HG02884 (cell line): ENCODE measurements at regions not wholly inside any gene's neighbourhood (a gene's known extent, or its start where the extent isn't known, plus 50 kb on each side); places are given as distances from the start of the nearest gene placed in this dataset.

ENCODE experiments used
- ATAC-seq: cut with Tn5 transposase; IDR thresholded peaks from one replicate; pipeline ENCODE4 v1.9.1; 2021; ENCODE audit warnings: mild to moderate bottlenecking, moderate library complexity; ENCODE audit not compliant: unreplicated experiment

DNA sequence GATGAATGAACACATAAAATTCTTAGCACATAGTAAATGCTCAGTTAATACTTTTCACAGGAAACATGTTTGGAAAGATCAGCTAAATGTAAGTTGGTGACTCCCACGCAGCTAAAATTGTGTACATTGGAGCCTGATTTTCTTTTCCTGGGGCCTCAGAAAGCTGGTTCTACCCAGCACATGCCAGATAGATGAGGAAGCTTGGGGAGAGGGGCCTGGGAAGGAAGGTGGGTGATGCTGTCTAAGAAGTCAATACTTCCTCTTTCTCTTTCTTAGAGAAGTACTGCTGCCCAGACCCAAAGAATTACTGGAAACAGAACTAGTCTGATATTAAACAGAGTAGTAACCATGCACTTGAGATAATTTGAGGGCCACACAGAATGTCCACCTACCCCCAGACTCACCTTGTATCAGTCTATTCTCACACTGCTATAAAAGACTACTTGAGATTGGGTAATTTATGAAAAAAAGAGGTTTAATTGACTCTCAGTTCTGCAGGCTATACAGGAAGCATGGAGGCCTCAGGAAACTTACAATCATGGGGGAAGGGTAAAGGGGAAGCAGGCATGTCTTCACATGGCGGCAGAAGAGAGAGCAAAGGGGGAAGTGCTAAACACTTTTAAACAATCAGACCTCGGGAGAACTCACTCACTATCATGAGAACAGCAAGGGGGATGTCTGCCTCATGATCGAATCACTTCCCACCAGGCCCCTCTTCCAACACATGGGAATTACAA lies 123.3 kb upstream of the MED13L start:
- no peak for ATAC-seq

DNA sequence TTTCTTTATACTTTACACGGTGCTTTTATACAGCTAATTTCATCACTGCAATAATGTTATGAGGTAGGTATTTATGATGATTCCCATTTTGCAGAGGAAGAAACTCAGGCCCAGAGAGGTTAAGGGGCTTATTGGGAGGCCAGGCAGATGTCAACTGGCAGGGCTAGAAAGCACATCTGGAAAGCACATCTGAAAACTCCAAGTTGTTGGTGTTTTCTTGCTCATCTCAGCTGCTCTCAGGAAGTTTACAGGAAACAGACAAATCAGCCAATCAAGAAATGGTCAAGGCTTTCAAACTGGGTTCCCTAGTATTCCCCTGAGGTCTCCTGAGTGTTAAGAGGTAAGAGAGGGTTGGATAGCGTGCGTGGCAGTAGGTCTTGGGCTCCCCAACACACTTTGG lies 124.1 kb upstream of the MED13L start:
- no peak for ATAC-seq

DNA sequence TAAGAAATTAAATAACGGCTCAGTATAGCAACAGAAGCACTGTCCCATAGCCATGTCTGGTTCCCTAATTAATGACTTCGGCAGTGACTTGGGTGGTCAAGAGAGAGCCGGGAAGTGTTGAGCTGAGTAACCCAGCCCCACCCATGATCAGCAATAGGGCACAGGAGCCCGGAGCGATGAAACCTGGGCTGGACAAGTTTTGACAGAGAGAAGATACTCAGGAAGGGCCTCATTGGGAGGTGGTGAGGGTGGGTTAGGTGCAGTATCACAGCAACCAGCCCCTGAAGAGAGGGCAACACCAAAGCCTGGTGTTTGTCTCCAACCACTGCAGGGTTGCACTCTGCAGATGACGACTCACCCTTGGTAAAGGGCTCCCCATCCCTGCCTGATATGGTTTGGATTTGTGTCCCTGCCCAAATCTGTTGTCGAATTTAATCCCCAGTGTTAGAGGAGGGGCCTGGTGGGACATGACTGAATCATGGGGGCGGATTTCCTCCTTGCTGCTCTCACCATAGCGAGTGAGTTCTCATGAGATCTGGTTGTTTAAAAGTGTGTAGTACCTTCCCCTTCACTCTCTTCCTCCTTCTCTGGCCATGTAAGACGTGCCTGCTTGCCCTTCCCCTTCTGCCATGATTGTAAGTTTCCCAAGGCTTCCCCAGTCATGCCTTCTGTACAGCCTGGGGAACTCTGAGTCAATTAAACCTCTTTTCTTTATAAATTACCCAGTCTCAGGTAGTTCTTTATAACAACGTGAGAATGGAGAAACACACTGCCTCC lies 124.9 kb upstream of the MED13L start:
- no peak for ATAC-seq

DNA sequence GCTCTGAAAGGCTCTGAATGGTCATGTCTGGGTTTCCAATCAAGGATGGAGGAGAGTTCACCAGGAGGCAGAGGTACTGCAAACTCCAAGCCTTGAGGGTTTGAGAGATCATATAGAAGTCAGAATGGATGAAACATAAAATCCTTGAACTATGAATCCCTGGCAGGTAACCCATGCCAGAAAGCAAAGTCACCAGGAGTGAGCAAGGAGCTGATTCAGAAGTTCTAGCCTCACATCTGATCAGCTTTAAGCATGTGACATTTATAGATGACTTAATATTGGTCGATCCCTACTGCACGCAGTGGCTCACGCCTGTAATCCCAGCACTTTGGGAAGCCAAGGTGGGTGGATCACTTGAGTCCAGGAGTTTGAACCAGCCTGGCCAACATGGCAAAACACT lies 126.1 kb upstream of the MED13L start:
- no peak for ATAC-seq

DNA sequence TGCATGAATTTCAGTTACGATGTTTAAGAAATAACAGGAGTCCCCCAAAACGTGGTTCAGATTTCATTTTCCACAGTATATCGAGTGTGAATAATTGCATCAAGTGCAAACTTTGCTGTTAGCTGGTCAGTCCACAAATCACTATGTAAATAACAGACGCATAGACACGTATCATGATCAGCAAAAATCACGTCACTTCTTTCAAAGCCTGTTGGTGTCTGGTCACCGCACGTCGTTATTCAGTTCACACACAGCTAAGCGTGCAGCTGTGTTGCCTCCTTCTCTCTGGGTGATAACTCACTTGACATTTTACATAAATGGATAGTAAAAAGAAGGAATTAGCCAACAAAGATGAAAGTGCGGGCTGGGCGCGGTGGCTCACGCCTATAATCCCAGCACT lies 126.8 kb upstream of the MED13L start:
- ATAC-seq: no peak

DNA sequence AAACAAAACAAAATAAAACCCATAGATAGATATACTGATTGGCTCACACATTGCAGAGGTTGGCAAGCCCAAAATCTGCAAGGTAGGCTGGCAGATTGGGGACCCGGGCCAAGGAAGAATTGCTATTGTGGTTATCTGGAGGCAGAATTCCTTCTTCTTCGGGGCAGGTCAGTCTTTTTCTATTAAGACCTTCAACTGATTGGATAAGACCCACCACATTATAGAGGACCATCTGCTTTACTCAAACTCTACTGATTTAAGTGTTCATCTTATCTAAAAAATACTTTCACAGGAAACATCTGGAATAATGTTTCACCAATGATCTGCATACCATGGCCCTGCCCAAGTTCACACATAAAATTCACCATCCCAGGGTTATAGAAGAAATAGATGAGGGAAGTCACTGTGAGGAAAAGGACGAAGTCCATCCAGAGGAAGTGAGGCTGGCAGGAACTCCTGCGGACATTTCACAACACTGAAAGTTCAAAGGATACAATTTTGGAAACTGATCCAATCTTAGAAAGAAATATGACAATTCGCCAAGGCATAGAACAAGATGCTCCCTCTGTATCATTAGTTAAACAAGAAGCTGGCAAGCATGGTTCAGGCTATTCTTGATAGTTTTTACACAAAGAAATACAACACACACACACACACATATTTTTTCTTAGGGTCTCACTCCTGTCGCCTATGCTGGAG lies 127.6 kb upstream of the MED13L start:
- no peak for ATAC-seq

DNA sequence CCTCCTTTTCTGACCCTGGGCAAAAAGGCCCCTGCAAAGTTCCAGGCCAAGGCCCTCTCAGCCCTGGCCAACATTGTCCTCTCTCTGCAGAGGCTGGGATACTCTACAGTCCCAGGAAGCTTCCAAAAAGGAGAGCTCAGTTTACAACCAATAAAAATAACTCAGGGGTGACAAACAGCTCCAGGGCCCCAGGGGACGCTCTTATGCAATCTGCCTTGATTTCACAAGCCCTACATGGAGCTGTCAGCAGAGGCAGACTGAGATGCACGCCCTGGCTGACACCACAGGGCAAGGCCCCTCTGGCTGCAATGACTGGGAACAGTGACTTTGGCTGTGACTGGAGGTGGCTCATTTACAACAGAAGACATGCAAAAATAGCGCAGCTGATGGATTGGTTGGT lies 129.0 kb upstream of the MED13L start:
- no peak for ATAC-seq

DNA sequence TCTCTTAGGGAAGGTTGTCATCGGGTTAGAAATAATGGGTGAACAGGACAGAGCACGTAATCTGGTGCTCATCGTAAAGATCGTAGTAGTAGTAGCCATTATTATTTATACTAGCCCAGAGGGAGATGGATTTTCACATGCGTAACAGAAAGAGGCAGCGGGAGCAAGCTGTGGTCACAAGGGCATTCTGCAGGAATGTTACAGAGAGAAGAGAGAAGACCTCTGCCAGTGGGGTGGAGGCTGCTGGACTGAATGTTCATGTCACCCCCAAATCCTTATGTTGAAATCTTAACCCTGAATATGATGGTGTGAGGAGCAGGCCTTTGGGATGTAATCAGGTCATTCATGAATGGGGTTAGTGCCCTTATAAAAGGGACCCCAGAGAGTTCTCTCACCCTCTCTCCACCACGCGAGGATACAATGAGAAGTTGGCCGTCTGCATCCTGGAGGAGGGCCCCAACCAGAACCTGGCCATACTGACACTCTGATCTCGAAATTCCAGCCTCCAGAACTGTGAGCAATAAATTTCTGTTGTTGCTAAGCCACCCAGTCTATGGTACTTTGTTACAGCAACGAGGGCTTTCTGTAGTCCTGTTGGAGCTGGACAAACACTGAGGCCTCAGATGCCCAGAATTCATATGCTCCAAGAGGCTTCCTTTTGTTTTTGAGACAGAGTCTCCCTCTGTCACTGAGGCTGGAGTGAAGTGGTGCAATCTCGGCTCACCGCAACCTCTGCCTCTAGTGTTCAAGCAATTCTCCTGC lies 131.2 kb upstream of the MED13L start:
- ATAC-seq: no peak

DNA sequence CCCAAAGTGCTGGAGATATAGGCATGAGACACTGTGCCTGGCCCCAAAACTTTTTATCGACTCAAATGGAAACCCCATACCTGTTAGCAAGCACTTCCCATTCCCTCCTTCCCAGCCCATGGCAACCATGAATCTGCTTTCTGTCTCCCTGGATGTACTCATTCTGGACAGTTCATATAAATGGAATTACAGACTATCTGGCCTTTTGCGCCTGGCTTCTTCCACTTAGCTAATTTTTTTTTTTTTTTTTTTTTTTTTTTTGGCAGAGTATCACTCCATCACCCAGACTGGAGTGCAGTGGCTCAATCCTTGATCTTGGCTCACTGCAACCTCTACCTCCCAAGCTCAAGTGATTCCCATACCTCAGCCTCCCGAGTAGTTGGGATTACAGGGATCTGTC lies 134.5 kb upstream of the MED13L start:
- ATAC-seq: no peak

DNA sequence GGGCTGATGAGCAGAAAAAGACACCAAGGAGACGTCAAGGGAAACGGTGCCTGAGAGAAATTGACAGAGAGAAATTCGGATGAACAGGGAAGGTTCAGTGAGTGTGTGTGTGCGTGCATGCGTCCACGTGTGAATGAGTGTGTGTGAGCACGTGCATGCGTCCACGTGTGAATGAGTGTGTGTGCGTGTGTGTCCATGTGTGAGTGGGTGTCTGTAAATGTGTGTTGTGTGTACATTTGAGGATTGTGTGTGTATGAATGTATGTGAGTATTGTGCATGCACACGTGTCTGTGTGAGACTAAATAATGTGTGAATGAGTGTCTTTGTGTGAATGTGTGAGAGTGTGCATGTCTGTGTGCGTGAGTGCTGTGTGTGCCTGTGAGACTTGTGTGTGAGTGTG lies 137.4 kb upstream of the MED13L start:
- no peak for ATAC-seq

DNA sequence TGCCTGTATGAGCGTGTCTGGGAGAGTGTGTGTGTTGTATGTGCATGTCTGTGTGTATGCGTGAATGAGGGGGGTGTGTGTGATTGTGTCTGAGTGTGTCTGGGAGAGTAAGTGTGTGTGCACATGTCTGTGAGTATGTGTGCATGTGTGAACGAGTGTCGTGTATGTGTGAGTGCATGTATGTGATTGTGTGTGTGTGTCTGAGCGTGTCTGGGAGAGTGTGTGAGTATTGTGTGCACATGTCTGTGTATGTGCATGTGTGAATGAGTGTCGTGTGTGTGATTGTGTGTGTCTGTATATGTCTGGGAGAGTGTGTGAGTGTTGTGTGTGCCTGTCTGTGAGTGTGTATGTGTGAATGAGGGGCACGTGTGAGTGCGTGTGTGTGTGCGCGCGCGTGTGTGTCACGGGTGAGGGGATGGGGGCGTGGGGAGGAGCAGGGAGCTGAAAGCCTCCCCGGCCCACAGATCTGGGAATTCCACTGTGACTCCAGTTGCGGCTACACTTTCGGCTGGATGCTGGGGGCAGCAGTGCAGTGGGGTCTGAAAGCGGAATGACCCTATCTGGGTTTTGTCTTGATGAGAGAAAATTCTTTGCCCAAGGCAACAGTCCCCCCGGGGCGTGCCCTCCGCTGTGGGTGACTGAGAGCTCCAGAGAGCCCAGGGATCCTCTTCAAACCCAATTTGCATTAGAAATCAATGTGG lies 138.1 kb upstream of the MED13L start:
- ATAC-seq: no peak

DNA sequence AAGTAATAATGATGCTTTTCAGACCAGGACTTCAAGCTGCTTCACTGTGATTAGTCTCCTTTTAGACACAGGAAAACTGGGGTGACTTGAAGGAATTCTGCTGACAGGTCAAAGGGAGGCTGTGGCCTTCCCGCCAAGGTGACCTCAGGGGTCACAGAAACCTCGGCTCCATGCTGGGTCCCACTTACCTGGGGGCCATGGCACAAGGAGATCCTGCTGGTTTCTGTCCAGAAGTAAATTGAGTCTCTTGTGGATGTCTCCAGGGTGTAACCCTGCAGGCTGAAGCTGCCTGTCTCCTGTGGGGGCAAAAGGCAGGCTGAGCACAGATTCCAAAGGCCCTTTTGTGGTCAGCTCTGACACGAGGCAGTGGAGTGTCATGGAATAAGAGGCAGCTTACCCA lies 138.7 kb upstream of the MED13L start:
- no peak for ATAC-seq

DNA sequence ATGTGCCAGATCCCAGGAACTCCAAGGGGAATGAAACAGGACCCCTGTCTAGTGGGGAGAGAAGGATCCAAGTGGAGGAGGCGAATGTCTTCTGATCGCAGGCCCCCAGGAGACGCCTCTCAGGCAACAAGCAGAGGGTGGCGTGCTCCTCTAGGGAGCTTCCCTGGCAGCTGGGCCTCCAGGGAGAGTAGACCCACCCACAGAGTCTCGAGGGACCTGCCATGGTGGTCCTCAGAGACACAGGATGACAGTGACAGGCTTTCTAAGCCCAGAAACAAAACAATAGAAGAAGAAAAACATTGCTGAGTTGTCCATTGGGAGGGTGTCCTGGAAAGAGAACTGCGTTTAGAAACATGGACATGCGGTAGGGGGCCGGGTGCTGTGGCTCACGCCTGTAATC lies 140.6 kb upstream of the MAP1LC3B2 start:
- no peak for ATAC-seq

DNA sequence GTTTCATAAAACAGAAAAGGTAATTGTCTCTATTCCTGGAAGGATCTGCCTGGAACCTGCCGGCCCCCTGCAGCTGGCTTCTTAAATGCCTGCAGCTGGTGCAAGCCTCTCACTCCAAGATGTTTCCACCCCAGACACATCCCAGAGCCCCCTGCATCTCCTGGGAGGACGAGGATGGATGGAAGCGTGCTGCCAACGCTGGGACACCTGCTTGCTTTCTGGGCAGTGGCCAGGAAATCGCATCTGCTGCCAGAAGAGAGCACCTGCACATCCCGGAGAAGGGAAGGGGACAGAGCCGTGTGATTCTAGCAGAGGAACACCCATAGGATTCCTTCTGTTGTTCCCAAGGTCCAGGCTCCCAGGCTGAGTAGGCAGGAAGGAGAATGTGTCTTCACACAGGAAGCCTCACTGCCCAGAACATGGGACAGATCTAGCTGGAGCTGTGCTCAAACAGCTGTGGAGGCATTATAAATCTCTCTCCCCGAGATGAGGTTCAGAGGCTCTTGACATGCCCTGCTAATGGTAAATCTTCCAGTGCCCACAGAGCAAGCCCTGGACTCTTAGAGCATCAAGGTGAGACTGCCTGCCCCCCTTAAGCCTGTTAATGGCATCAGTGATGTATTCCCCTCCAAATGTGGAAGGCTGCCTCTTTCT lies 138.8 kb upstream of the MAP1LC3B2 start:
- ATAC-seq: no peak

DNA sequence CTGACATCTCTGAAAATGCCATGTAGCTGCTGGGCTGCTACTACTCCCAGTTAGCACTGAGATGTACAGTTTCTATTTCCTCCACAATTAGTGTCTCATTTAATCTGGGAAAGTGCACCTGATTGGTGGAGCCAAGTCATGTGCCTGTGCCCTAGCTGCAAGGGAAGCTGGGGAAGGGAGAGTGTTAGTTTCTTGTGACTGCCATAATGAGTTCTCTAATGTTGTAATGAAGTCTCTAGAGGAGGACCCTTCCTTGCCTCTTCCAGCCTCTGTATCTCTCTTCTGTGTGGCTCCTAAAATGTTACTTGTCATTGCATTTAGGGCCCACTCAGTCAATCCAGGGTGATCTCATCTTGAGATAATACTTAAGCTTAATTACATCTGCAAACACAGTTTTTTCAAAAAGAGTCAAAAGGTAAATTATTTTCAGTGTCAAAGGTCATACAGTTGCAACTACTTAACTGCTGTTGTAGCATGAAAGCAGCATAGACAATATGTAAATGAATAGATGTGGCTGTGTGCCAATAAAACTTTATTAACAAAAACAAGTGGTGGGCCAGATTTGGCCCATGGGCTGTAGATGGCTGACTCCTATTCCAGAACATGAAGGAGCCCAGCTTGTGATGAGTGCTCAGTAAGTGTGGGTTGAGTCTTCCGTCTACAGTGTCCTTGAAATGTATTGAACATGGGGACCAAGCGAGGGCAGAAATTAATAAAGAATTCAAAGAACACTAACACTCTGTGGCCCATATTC lies 137.2 kb upstream of the MAP1LC3B2 start:
- no peak for ATAC-seq

DNA sequence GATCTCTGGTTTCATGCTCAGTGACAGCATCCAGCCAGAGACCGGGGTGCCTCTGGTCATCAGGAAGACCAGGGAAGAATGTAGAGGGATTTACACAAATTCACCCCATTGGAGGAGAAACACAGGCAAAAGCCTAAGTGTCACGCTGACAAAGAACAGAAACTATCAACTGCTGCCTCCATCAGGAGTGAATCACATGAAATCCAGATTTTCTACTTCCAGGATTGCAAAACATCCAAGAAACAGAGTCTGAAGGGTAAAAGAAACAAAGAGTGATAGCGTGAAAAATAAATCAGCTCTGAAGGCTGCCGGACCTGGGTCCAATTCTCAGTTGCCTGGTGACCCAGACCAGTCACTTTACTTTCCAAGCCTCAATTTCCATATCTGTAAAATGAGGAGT lies 136.1 kb upstream of the MAP1LC3B2 start:
- ATAC-seq: no peak

DNA sequence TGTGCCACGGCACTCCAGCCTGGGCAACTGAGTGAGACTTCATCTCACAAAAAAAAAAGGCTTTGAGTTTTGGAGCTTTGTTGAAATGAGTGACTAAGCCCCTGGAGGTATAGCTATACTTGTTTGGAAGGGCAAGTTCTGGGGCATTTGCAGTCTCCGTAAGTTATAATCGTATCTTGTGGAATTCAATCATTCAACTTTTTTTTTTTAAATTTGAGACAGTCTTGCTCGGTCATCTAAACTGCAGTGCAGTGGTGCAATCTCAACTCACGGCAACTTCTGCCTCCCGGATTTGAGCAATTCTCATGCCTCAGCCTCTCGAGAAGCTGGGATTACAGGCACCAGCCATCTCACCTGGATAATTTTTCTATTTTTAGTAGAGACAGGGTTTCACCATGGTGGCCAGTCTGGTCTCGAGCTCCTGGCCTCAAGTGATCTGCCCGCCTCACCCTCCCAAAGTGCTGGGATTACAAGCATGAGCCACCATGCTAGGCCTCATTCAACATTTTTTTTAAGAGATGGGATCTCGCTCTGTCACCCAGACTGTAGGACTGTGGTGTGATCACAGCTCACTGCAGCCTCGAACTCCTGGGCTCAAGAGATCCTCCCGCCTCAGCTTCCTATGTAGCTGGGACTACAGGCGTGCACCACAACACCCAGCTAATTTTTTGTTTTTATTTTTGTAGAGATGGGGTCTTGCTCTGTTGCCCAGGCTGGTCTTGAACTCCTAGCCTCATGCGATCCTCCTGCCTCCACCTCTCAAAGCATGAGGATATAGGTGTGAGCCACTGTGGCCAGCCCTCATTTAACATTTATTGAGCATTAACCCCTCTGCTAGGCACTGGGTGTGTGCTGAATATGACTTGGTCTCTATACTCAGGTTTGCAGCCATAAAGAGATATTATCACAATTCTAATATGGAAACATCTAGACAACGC lies 133.7 kb upstream of the MAP1LC3B2 start:
- no peak for ATAC-seq

DNA sequence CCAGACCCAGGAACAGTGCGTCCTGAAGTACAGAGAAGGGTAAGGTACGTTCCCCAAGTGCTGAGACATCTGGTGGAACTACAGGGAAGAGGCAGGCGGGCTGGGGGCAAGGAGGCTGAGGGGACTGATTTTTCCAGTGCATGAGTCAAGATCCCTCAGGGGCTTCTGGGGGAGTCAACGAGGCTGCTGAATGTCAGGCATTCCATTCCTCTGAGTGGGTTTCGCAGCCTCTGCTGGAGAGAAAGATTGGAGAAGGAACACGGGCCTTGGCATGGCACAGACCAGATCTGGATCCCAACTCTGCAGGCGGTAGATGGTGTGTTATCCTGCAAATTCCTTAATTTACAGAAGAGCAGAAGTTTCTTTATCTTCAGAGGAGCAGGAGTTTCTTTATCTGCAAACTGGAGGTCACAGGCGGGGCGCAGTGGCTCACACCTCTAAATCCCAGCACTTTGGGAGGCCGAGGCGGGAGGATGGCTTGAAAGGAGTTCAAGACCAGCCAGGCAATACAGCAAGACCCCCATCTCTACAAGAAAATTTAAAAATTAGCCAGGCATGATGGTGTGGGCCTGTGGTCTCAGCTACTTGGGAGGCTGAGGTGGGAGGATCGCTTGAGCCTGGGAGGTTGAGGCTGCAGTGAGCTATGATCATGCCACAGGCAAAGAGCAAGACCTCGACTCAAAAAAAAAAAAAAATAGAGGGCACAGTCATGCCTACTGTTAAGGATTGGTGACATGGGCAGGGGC lies 132.6 kb upstream of the MAP1LC3B2 start:
- no peak for ATAC-seq
